ENCODE measurements at regions not wholly inside any gene's neighbourhood (a gene's known extent, or its start where the extent isn't known, plus 50 kb on each side); places are given as distances from the start of the nearest gene placed in this dataset.

DNA sequence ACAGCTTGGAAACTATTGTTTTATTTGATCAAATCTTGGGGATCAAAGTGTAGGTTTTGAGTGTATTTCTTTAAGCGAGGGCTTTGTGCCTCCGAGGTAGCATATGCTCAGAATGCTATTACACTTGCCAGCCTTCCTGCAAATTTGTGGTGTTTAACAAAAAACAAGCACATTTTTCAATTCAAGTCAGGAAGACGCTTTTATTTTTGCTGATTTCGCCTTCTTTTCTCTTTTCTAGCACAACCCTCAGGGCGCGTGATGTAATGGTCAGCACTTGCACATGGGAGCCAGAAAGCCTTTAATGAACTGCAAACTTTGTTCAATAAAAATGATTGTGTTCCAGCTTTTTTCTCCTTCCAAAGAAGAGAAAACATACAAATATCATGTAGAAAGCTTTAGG lies 466.5 kb downstream of the PRKD1 start:
- Histone ChIP-seq H3K9ac (ENCODE audit: low read length) (no peak overlapping the region), H2AFZ (ENCODE audit: low read depth, low read length) (no peak overlapping the region), H3K27ac (ENCODE audit: low read length) (no peak overlapping the region), H3K4me3 (ENCODE audit: low read length) (no peak overlapping the region), H3K9me3 (ENCODE audit: insufficient read depth, low read length) (no peaks in the 10 kb centered on the region), H3K79me2 (ENCODE audit: low read length) (no peaks in the 10 kb centered on the region), H4K20me1 (ENCODE audit: insufficient read depth, low read length) (no peaks in the 10 kb centered on the region), H3K27me3 (ENCODE audit: low read depth, low read length) (peaks cover 8% of the 10 kb centered on the region; the same call in 1 of the 2 replicates), H3K4me2 (ENCODE audit: low read length) (no peak overlapping the region), H3K36me3 (replicated peaks; ENCODE audit: low read depth, low read length) (no peaks in the 10 kb centered on the region), H3K4me1 (ENCODE audit: low read length) (no peaks in the 10 kb centered on the region)
- TF ChIP-seq EZH2phosphoT487 (IDR thresholded peaks at IDR 0.05; ENCODE audit: low read depth), result no peak
- TF ChIP-seq, protein P1, sequence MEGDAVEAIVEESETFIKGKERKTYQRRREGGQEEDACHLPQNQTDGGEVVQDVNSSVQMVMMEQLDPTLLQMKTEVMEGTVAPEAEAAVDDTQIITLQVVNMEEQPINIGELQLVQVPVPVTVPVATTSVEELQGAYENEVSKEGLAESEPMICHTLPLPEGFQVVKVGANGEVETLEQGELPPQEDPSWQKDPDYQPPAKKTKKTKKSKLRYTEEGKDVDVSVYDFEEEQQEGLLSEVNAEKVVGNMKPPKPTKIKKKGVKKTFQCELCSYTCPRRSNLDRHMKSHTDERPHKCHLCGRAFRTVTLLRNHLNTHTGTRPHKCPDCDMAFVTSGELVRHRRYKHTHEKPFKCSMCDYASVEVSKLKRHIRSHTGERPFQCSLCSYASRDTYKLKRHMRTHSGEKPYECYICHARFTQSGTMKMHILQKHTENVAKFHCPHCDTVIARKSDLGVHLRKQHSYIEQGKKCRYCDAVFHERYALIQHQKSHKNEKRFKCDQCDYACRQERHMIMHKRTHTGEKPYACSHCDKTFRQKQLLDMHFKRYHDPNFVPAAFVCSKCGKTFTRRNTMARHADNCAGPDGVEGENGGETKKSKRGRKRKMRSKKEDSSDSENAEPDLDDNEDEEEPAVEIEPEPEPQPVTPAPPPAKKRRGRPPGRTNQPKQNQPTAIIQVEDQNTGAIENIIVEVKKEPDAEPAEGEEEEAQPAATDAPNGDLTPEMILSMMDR (IDR thresholded peaks at IDR 0.05; ENCODE audit: low read depth, low read length), result no peak

DNA sequence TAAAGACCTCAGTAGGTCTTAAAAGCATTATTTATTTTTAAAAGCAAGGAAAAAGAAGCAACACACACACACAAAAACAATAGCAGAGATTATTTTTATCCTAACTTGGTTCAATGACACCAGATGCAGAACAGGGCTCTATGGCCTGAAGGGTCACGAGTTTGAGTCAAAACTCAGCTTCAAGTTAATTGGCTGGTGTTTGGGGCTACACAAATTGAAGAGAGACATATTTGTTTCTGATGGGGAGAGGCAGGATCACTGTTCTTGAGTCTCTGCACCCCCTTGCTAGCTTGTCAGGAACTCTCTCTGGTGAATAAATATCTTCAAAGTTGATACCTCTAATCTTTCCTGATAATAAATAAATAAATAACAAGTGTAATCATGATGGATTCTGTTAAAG lies 466.1 kb downstream of the PRKD1 start:
- no peaks in the 10 kb centered on the region for H4K20me1 ChIP-seq (ENCODE audit: insufficient read depth, low read length)
- H3K4me2 ChIP-seq (ENCODE audit: low read length), result no peak overlapping the region
- H3K4me1 ChIP-seq (ENCODE audit: low read length), result no peaks in the 10 kb centered on the region
- peaks cover 8% of the 10 kb centered on the region; the same call in 1 of the 2 replicates for H3K27me3 ChIP-seq (ENCODE audit: low read depth, low read length)
- H3K9ac ChIP-seq (ENCODE audit: low read length), result no peak overlapping the region
- TF ChIP-seq, protein P1 (IDR thresholded peaks at IDR 0.05; ENCODE audit: low read depth, low read length), result no peak
- TF ChIP-seq EZH2phosphoT487 (IDR thresholded peaks at IDR 0.05; ENCODE audit: low read depth), result no peak
- H3K9me3 ChIP-seq (ENCODE audit: insufficient read depth, low read length), result no peaks in the 10 kb centered on the region
- no peak overlapping the region for H3K4me3 ChIP-seq (ENCODE audit: low read length)
- H2AFZ ChIP-seq (ENCODE audit: low read depth, low read length), result no peak overlapping the region
- no peaks in the 10 kb centered on the region for H3K79me2 ChIP-seq (ENCODE audit: low read length)
- no peaks in the 10 kb centered on the region for H3K36me3 ChIP-seq (replicated peaks; ENCODE audit: low read depth, low read length)
- H3K27ac ChIP-seq (ENCODE audit: low read length), result no peak overlapping the region

DNA sequence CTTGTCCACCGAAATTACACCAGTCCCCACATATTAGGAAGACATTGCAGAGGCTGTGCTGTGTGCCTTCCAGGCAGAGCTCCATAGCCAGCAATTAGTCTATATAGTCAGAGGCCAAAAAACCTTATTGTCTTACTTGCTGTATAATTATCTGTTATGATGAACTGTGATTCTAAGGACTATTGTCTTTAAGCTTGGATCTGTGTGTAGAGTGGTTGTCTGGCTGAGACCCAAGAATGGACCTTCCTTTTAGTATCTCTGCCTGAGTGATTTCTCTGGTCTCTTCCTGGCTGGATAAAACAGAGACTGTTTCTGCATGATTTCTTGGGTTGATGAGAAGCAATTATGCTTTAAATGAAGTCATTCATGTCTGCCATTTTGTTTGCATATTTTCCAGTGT lies 465.3 kb downstream of the PRKD1 start:
- Histone ChIP-seq H4K20me1 (ENCODE audit: insufficient read depth, low read length) (no peaks in the 10 kb centered on the region), H3K4me1 (ENCODE audit: low read length) (no peaks in the 10 kb centered on the region), H3K9ac (ENCODE audit: low read length) (no peak overlapping the region), H3K4me3 (ENCODE audit: low read length) (no peak overlapping the region), H3K79me2 (ENCODE audit: low read length) (no peaks in the 10 kb centered on the region), H3K27ac (ENCODE audit: low read length) (no peak overlapping the region), H3K9me3 (ENCODE audit: insufficient read depth, low read length) (no peaks in the 10 kb centered on the region), H3K27me3 (ENCODE audit: low read depth, low read length) (peaks cover 8% of the 10 kb centered on the region; the same call in 1 of the 2 replicates), H3K36me3 (replicated peaks; ENCODE audit: low read depth, low read length) (no peaks in the 10 kb centered on the region), H3K4me2 (ENCODE audit: low read length) (no peak overlapping the region), H2AFZ (ENCODE audit: low read depth, low read length) (no peak overlapping the region)
- TF ChIP-seq, protein P1 (IDR thresholded peaks at IDR 0.05; ENCODE audit: low read depth, low read length), result no peak
- no peak for TF ChIP-seq EZH2phosphoT487 (IDR thresholded peaks at IDR 0.05; ENCODE audit: low read depth)

DNA sequence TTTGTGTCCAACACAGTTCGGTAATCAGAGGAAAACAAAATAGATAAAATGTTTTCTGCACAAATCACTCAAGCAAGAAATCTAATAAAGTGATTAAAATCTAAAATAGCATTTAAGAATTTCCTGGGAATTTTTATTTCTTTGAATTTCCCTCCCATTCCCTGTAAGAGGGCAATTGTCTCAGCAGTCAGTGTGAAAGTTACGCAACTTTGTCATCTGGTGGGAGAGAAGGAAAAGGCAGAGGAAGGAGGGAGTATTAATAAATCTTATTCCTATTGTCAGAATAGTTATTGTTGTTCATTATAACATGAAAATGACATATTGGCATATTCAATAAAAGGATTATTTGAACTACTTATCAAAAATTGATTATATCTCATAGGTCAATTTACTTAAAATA lies 464.9 kb downstream of the PRKD1 start:
- Histone ChIP-seq H3K4me1 (ENCODE audit: low read length) (no peaks in the 10 kb centered on the region), H3K27ac (ENCODE audit: low read length) (no peak overlapping the region), H3K9ac (ENCODE audit: low read length) (no peak overlapping the region), H4K20me1 (ENCODE audit: insufficient read depth, low read length) (no peaks in the 10 kb centered on the region), H3K9me3 (ENCODE audit: insufficient read depth, low read length) (no peaks in the 10 kb centered on the region), H3K27me3 (ENCODE audit: low read depth, low read length) (peaks cover 8% of the 10 kb centered on the region; the same call in 1 of the 2 replicates), H3K79me2 (ENCODE audit: low read length) (no peaks in the 10 kb centered on the region), H3K36me3 (replicated peaks; ENCODE audit: low read depth, low read length) (no peaks in the 10 kb centered on the region), H3K4me2 (ENCODE audit: low read length) (no peak overlapping the region), H2AFZ (ENCODE audit: low read depth, low read length) (no peak overlapping the region), H3K4me3 (ENCODE audit: low read length) (no peak overlapping the region)
- no peak for TF ChIP-seq EZH2phosphoT487 (IDR thresholded peaks at IDR 0.05; ENCODE audit: low read depth)
- TF ChIP-seq, protein P1 (IDR thresholded peaks at IDR 0.05; ENCODE audit: low read depth, low read length), result no peak

All from OCI-LY3 (cell line).